MCF 10A (cell line): ENCODE measurements at regions not wholly inside any gene's neighbourhood (a gene's known extent, or its start where the extent isn't known, plus 50 kb on each side); places are given as distances from the start of the nearest gene placed in this dataset.

Source experiments
- BruUV-seq: library from RNA; stranded (reverse); fragments of 400-500 nt; replicated peaks from 2 replicates; lab custom pipeline; 2021; lab: Mats Ljungman, UMichigan
- CTCF ChIA-PET: fragments of 300-600 bp; sonication (Branson Sonifier 250); formaldehyde crosslinking; extraction: SDS; loops from one replicate; lab custom pipeline; 2021; ENCODE audit warnings: antibody characterized with exemption, inconsistent platforms; lab: Yijun Ruan, JAX
- POLR2A ChIA-PET: fragments of 300-600, 350-650 bp; sonication (Branson Sonifier 250); formaldehyde crosslinking; extraction: SDS; loops from one replicate; lab custom pipeline; 2020; ENCODE audit warnings: antibody characterized with exemption, inconsistent platforms; lab: Yijun Ruan, JAX
- DNase-seq: peaks from one replicate; pipeline ENCODE4 v3.0.0-alpha.2; 2018; ENCODE audit not compliant: unreplicated experiment
- H3K27ac Mint-ChIP-seq: one replicate; pipeline ENCODE4 v1.8.0; 2022; ENCODE audit warnings: mild to moderate bottlenecking, low read depth, mixed read lengths; ENCODE audit not compliant: unreplicated experiment
- H3K27me3 Mint-ChIP-seq: one replicate; pipeline ENCODE4 v1.8.0; 2022; ENCODE audit warnings: mixed read lengths; ENCODE audit not compliant: insufficient read depth, unreplicated experiment
- H3K36me3 Mint-ChIP-seq: one replicate; pipeline ENCODE4 v1.8.0; 2022; ENCODE audit warnings: mild to moderate bottlenecking, moderate library complexity, mixed read lengths; ENCODE audit not compliant: insufficient read depth, unreplicated experiment
- H3K4me1 Mint-ChIP-seq: one replicate; pipeline ENCODE4 v1.8.0; 2022; ENCODE audit warnings: mixed read lengths; ENCODE audit not compliant: insufficient read depth, unreplicated experiment
- H3K4me3 Mint-ChIP-seq: one replicate; pipeline ENCODE4 v1.8.0; 2022; ENCODE audit warnings: mild to moderate bottlenecking, moderate library complexity, mixed read lengths; ENCODE audit not compliant: unreplicated experiment
- H3K9me3 Mint-ChIP-seq: one replicate; pipeline ENCODE4 v1.8.0; 2022; ENCODE audit warnings: mixed read lengths; ENCODE audit not compliant: unreplicated experiment
- CTCF ChIP-seq: fragments of 200-600 bp; IDR thresholded peaks from one replicate; pipeline ENCODE4 v1.8.0; 2022; ENCODE audit warnings: antibody characterized with exemption, mild to moderate bottlenecking; ENCODE audit not compliant: unreplicated experiment
- intact Hi-C: fragments of 100-400 bp; cut with micrococcal nuclease; formaldehyde crosslinking; loops from 2 replicates; pipeline ENCODE4 v1.14.1; 2022

- no peaks in the 10 kb centered on the region for H3K27me3 Mint-ChIP-seq
- no peak overlapping the region for H3K4me3 Mint-ChIP-seq
- H3K4me1 Mint-ChIP-seq: no peaks in the 10 kb centered on the region
- H3K9me3 Mint-ChIP-seq: peaks cover 7% of the 10 kb centered on the region
- H3K36me3 Mint-ChIP-seq: no peaks in the 10 kb centered on the region
- ChIA-PET POLR2A (no interaction called here), CTCF (interaction anchor here (0.6 to 1.2 kb wide), 3 partner anchors 9 to 75 kb away, joined by 3 to 4 read pairs (median 3); no protein-coding TSS in a partner anchor)
- no peak for TF ChIP-seq CTCF
- intact Hi-C loops: no loop called here
- no peak for DNase-seq
- no peak overlapping the region for H3K27ac Mint-ChIP-seq
- no TSS peak for BruUV-seq
Measured at GRCh38 chr10:81514811-81515210, 360.2 kb upstream of the NRG3 start.

- intact Hi-C loops: no loop called here
- no peaks in the 10 kb centered on the region for H3K27me3 Mint-ChIP-seq
- POLR2A ChIA-PET: no interaction called here
- CTCF ChIA-PET: no interaction called here
- no peak for TF ChIP-seq CTCF
- DNase-seq: no peak
- no peaks in the 10 kb centered on the region for H3K9me3 Mint-ChIP-seq
- H3K4me1 Mint-ChIP-seq: no peaks in the 10 kb centered on the region
- BruUV-seq: no TSS peak
- H3K36me3 Mint-ChIP-seq: no peaks in the 10 kb centered on the region
- no peak overlapping the region for H3K27ac Mint-ChIP-seq
- H3K4me3 Mint-ChIP-seq: no peak overlapping the region
Measured at GRCh38 chr10:81520688-81521087, 354.3 kb upstream of the NRG3 start.

- no peaks in the 10 kb centered on the region for H3K27me3 Mint-ChIP-seq
- POLR2A ChIA-PET: no interaction called here
Measured at GRCh38 chr10:81524467-81524866, 350.5 kb upstream of the NRG3 start.

GRCh38 chr10:81532403-81532802 lies 342.6 kb upstream of the NRG3 start:
- intact Hi-C loops: no loop called here
- no peak overlapping the region for H3K27ac Mint-ChIP-seq
- no peak overlapping the region for H3K4me3 Mint-ChIP-seq
- H3K9me3 Mint-ChIP-seq: peaks cover 2% of the 10 kb centered on the region
- no peaks in the 10 kb centered on the region for H3K4me1 Mint-ChIP-seq
- no peak for DNase-seq
- TF ChIP-seq CTCF: no peak
- no peaks in the 10 kb centered on the region for H3K36me3 Mint-ChIP-seq
- ChIA-PET POLR2A (no interaction called here), CTCF (interaction anchor here (0.6 kb wide), 1 partner anchor 805 kb away, joined by 3 read pairs; no protein-coding TSS in a partner anchor)
- BruUV-seq: no TSS peak
- H3K27me3 Mint-ChIP-seq: no peaks in the 10 kb centered on the region

More at GRCh38 chr10:81524467-81524866, 350.5 kb upstream of the NRG3 start:
- Mint-ChIP-seq H3K4me3 (no peak overlapping the region), H3K9me3 (no peaks in the 10 kb centered on the region), H3K36me3 (no peaks in the 10 kb centered on the region), H3K27ac (no peak overlapping the region), H3K4me1 (no peaks in the 10 kb centered on the region)
- intact Hi-C loops: no loop called here
- DNase-seq: no peak
- CTCF ChIA-PET: no interaction called here
- BruUV-seq: no TSS peak
- TF ChIP-seq CTCF: no peak
